Activated T-cell treated with anti-CD3 and anti-CD28 coated beads, Interleukin-2, amount 50 U/mL, for 24 hours (primary cell): ENCODE measurements at regions not wholly inside any gene's neighbourhood (a gene's known extent, or its start where the extent isn't known, plus 50 kb on each side); places are given as distances from the start of the nearest gene placed in this dataset.

Experiments used
- DNase-seq: peaks from one replicate; pipeline ENCODE4 v3.0.0-alpha.2; 2020
- H3K27ac Mint-ChIP-seq: 2 replicates; pipeline ENCODE4 v1.8.0; 2020; ENCODE audit warnings: mild to moderate bottlenecking, mixed read lengths
- H3K27me3 Mint-ChIP-seq: 2 replicates; pipeline ENCODE4 v1.8.0; 2020; ENCODE audit warnings: mixed read lengths
- H3K36me3 Mint-ChIP-seq: 2 replicates; pipeline ENCODE4 v1.8.0; 2020; ENCODE audit warnings: low read depth, mixed read lengths
- H3K4me1 Mint-ChIP-seq: 2 replicates; pipeline ENCODE4 v1.8.0; 2020; ENCODE audit warnings: low read depth, mixed read lengths
- H3K4me3 Mint-ChIP-seq: 2 replicates; pipeline ENCODE4 v1.8.0; 2020; ENCODE audit warnings: mild to moderate bottlenecking, moderate library complexity, mixed read lengths
- H3K9me3 Mint-ChIP-seq: 2 replicates; pipeline ENCODE4 v1.8.0; 2020; ENCODE audit warnings: mixed read lengths

- H3K27ac Mint-ChIP-seq: no peak overlapping the region
- no peak overlapping the region for H3K4me3 Mint-ChIP-seq
- no peak for DNase-seq
- no peaks in the 10 kb centered on the region for H3K27me3 Mint-ChIP-seq
- no peaks in the 10 kb centered on the region for H3K4me1 Mint-ChIP-seq
- H3K36me3 Mint-ChIP-seq: no peaks in the 10 kb centered on the region
- no peaks in the 10 kb centered on the region for H3K9me3 Mint-ChIP-seq
Observed at GRCh38 chr1:238005116-238005515, 114.4 kb upstream of the ZP4 start.

GRCh38 chr1:238001818-238002217 lies 111.1 kb upstream of the ZP4 start:
- Mint-ChIP-seq H3K4me3 (no peak overlapping the region), H3K27me3 (no peaks in the 10 kb centered on the region), H3K27ac (no peak overlapping the region), H3K4me1 (no peaks in the 10 kb centered on the region), H3K9me3 (no peaks in the 10 kb centered on the region), H3K36me3 (no peaks in the 10 kb centered on the region)
- no peak for DNase-seq

- no peaks in the 10 kb centered on the region for H3K36me3 Mint-ChIP-seq
- no peak overlapping the region for H3K4me3 Mint-ChIP-seq
- no peaks in the 10 kb centered on the region for H3K27me3 Mint-ChIP-seq
- H3K4me1 Mint-ChIP-seq: no peaks in the 10 kb centered on the region
- DNase-seq: no peak
- H3K27ac Mint-ChIP-seq: no peak overlapping the region
- no peaks in the 10 kb centered on the region for H3K9me3 Mint-ChIP-seq
Observed at GRCh38 chr1:237999426-238000052, 108.8 kb upstream of the ZP4 start.

GRCh38 chr1:237998581-237998980 lies 107.9 kb upstream of the ZP4 start:
- Mint-ChIP-seq H3K4me1 (no peaks in the 10 kb centered on the region), H3K4me3 (no peak overlapping the region), H3K36me3 (no peaks in the 10 kb centered on the region), H3K27ac (no peak overlapping the region), H3K27me3 (no peaks in the 10 kb centered on the region), H3K9me3 (no peaks in the 10 kb centered on the region)
- DNase-seq: no peak

- H3K27ac Mint-ChIP-seq: no peak overlapping the region
- H3K36me3 Mint-ChIP-seq: no peaks in the 10 kb centered on the region
- no peaks in the 10 kb centered on the region for H3K4me1 Mint-ChIP-seq
- H3K4me3 Mint-ChIP-seq: no peak overlapping the region
- DNase-seq: no peak
- H3K27me3 Mint-ChIP-seq: no peaks in the 10 kb centered on the region
- H3K9me3 Mint-ChIP-seq: no peaks in the 10 kb centered on the region
Observed at GRCh38 chr1:237983496-237983895, 92.8 kb upstream of the ZP4 start.

- no peak overlapping the region for H3K27ac Mint-ChIP-seq
- no peaks in the 10 kb centered on the region for H3K27me3 Mint-ChIP-seq
Observed at GRCh38 chr1:237981223-237981622, 90.5 kb upstream of the ZP4 start.

GRCh38 chr1:237976331-237976730 lies 85.6 kb upstream of the ZP4 start:
- H3K9me3 Mint-ChIP-seq: no peaks in the 10 kb centered on the region
- H3K27me3 Mint-ChIP-seq: no peaks in the 10 kb centered on the region
- H3K27ac Mint-ChIP-seq: no peak overlapping the region
- H3K4me3 Mint-ChIP-seq: no peak overlapping the region
- DNase-seq: no peak
- no peaks in the 10 kb centered on the region for H3K4me1 Mint-ChIP-seq
- H3K36me3 Mint-ChIP-seq: no peaks in the 10 kb centered on the region

More at GRCh38 chr1:237981223-237981622, 90.5 kb upstream of the ZP4 start:
- Mint-ChIP-seq H3K36me3 (no peaks in the 10 kb centered on the region), H3K9me3 (no peaks in the 10 kb centered on the region), H3K4me3 (no peak overlapping the region), H3K4me1 (no peaks in the 10 kb centered on the region)
- DNase-seq: no peak

- Mint-ChIP-seq H3K4me3 (no peak overlapping the region), H3K9me3 (no peaks in the 10 kb centered on the region), H3K27me3 (no peaks in the 10 kb centered on the region)
Observed at GRCh38 chr1:237975903-237976302, 85.2 kb upstream of the ZP4 start.

GRCh38 chr1:237975376-237975775 lies 84.7 kb upstream of the ZP4 start:
- H3K4me1 Mint-ChIP-seq: no peaks in the 10 kb centered on the region
- H3K27me3 Mint-ChIP-seq: no peaks in the 10 kb centered on the region
- no peak for DNase-seq
- H3K9me3 Mint-ChIP-seq: no peaks in the 10 kb centered on the region
- no peaks in the 10 kb centered on the region for H3K36me3 Mint-ChIP-seq
- no peak overlapping the region for H3K27ac Mint-ChIP-seq
- no peak overlapping the region for H3K4me3 Mint-ChIP-seq

More at GRCh38 chr1:237975903-237976302, 85.2 kb upstream of the ZP4 start:
- DNase-seq: no peak
- no peaks in the 10 kb centered on the region for H3K36me3 Mint-ChIP-seq
- no peak overlapping the region for H3K27ac Mint-ChIP-seq
- H3K4me1 Mint-ChIP-seq: no peaks in the 10 kb centered on the region

GRCh38 chr1:237972186-237972585 lies 81.5 kb upstream of the ZP4 start:
- H3K4me1 Mint-ChIP-seq: no peaks in the 10 kb centered on the region
- H3K4me3 Mint-ChIP-seq: no peak overlapping the region
- no peaks in the 10 kb centered on the region for H3K36me3 Mint-ChIP-seq
- no peaks in the 10 kb centered on the region for H3K9me3 Mint-ChIP-seq
- H3K27ac Mint-ChIP-seq: no peak overlapping the region
- DNase-seq: no peak
- H3K27me3 Mint-ChIP-seq: no peaks in the 10 kb centered on the region

GRCh38 chr1:237962985-237963384 lies 72.3 kb upstream of the ZP4 start:
- Mint-ChIP-seq H3K9me3 (no peaks in the 10 kb centered on the region), H3K27ac (no peak overlapping the region), H3K36me3 (no peaks in the 10 kb centered on the region), H3K27me3 (no peaks in the 10 kb centered on the region), H3K4me3 (no peak overlapping the region), H3K4me1 (no peaks in the 10 kb centered on the region)
- no peak for DNase-seq

- no peak for DNase-seq
- H3K36me3 Mint-ChIP-seq: no peaks in the 10 kb centered on the region
- H3K9me3 Mint-ChIP-seq: no peaks in the 10 kb centered on the region
- H3K27ac Mint-ChIP-seq: no peak overlapping the region
- no peaks in the 10 kb centered on the region for H3K4me1 Mint-ChIP-seq
- H3K4me3 Mint-ChIP-seq: no peak overlapping the region
- no peaks in the 10 kb centered on the region for H3K27me3 Mint-ChIP-seq
Observed at GRCh38 chr1:237961754-237962153, 71.0 kb upstream of the ZP4 start.

GRCh38 chr1:237959838-237960237 lies 69.1 kb upstream of the ZP4 start:
- no peaks in the 10 kb centered on the region for H3K27me3 Mint-ChIP-seq
- no peak overlapping the region for H3K27ac Mint-ChIP-seq
- no peaks in the 10 kb centered on the region for H3K4me1 Mint-ChIP-seq
- DNase-seq: no peak
- no peaks in the 10 kb centered on the region for H3K9me3 Mint-ChIP-seq
- no peak overlapping the region for H3K4me3 Mint-ChIP-seq
- H3K36me3 Mint-ChIP-seq: no peaks in the 10 kb centered on the region

GRCh38 chr1:237953238-237953637 lies 62.5 kb upstream of the ZP4 start:
- H3K4me3 Mint-ChIP-seq: no peak overlapping the region
- no peak overlapping the region for H3K27ac Mint-ChIP-seq
- H3K4me1 Mint-ChIP-seq: no peaks in the 10 kb centered on the region
- no peak for DNase-seq
- H3K27me3 Mint-ChIP-seq: no peaks in the 10 kb centered on the region
- H3K36me3 Mint-ChIP-seq: no peaks in the 10 kb centered on the region
- H3K9me3 Mint-ChIP-seq: no peaks in the 10 kb centered on the region
